ENCODE measurements at regions not wholly inside any gene's neighbourhood (a gene's known extent, or its start where the extent isn't known, plus 50 kb on each side); places are given as distances from the start of the nearest gene placed in this dataset.

DNA sequence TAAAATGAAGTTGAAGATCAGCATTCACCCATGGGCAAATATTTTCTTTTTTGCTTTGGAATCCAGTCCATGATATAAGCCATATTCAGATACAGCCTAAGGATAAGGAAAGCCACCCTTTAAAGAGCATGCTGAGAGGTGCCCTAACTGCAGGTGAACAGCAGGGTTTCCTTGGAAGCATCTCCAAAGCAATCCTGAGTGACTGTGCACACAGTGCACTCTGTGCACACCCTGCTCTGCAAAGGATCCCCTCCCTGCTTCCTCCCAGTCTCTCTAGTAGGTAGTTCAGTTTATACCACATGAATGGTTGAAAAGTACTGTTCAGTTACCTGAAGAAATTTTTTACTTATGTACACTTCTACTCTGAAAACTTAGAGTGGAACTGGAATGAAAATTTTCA, 491.4 kb downstream of the RASEF start:
- no peak overlapping the region for H2AFZ ChIP-seq (ENCODE audit: low read length)
- no peaks in the 10 kb centered on the region for H3K27me3 ChIP-seq (ENCODE audit: low read length)
- no peak overlapping the region for H3K27ac ChIP-seq (ENCODE audit: low read length)
- no peaks in the 10 kb centered on the region for H3K36me3 ChIP-seq (ENCODE audit: insufficient read depth, low read length)
- H3K9me2 ChIP-seq (replicated peaks; ENCODE audit: insufficient read depth, low read length), result no peaks in the 10 kb centered on the region
- no peak overlapping the region for H3K9ac ChIP-seq (ENCODE audit: low read length)
- H3K9me3 ChIP-seq (ENCODE audit: low read length), result peaks cover 16% of the 10 kb centered on the region
- DNase-seq, result no peak
- no peak overlapping the region for H3K4me3 ChIP-seq (ENCODE audit: low read length)
- no peaks in the 10 kb centered on the region for H4K20me1 ChIP-seq (ENCODE audit: insufficient read depth, low read depth, low read length)
- H3K4me1 ChIP-seq (ENCODE audit: low read length), result no peaks in the 10 kb centered on the region
- H3K79me2 ChIP-seq (ENCODE audit: low read length), result no peaks in the 10 kb centered on the region
- no peak overlapping the region for H3K4me2 ChIP-seq (ENCODE audit: low read depth, low read length, poor library complexity, severe bottlenecking)

GRCh38 chr9:82572146-82572545, 490.8 kb downstream of the RASEF start:
- no peak overlapping the region for H3K4me3 ChIP-seq (ENCODE audit: low read length)
- H4K20me1 ChIP-seq (ENCODE audit: insufficient read depth, low read depth, low read length), result no peaks in the 10 kb centered on the region
- H3K9me2 ChIP-seq (replicated peaks; ENCODE audit: insufficient read depth, low read length), result no peaks in the 10 kb centered on the region
- H3K9me3 ChIP-seq (ENCODE audit: low read length), result peaks cover 22% of the 10 kb centered on the region
- H3K27me3 ChIP-seq (ENCODE audit: low read length), result no peaks in the 10 kb centered on the region
- no peak for DNase-seq
- no peak overlapping the region for H2AFZ ChIP-seq (ENCODE audit: low read length)
- no peak overlapping the region for H3K9ac ChIP-seq (ENCODE audit: low read length)
- no peaks in the 10 kb centered on the region for H3K79me2 ChIP-seq (ENCODE audit: low read length)
- no peaks in the 10 kb centered on the region for H3K36me3 ChIP-seq (ENCODE audit: insufficient read depth, low read length)
- no peaks in the 10 kb centered on the region for H3K4me1 ChIP-seq (ENCODE audit: low read length)
- no peak overlapping the region for H3K4me2 ChIP-seq (ENCODE audit: low read depth, low read length, poor library complexity, severe bottlenecking)
- no peak overlapping the region for H3K27ac ChIP-seq (ENCODE audit: low read length)

DNA sequence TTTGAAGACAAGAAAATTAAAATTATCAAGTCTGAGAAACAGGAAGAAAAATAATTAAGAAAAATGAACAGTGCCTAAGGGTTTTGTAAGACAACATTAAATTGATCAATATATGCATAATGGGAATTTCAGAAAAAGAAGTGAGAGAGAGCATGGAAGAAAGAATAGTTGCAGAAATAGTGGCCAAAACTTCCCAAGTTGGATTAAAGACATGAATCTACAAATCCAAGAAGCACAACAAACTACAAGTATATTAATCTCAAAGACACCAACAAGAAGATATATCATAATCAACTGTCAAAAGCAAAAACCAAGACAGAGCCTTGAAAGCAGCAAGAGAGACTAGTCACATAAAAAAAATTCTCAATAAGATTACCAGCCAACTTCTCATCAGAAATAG, 488.0 kb downstream of the RASEF start:
- no peak overlapping the region for H3K4me3 ChIP-seq (ENCODE audit: low read length)
- no peak for DNase-seq
- H2AFZ ChIP-seq (ENCODE audit: low read length), result no peak overlapping the region
- H3K4me2 ChIP-seq (ENCODE audit: low read depth, low read length, poor library complexity, severe bottlenecking), result no peak overlapping the region
- H3K36me3 ChIP-seq (ENCODE audit: insufficient read depth, low read length), result no peaks in the 10 kb centered on the region
- no peak overlapping the region for H3K9ac ChIP-seq (ENCODE audit: low read length)
- no peaks in the 10 kb centered on the region for H3K27me3 ChIP-seq (ENCODE audit: low read length)
- no peaks in the 10 kb centered on the region for H3K4me1 ChIP-seq (ENCODE audit: low read length)
- no peaks in the 10 kb centered on the region for H4K20me1 ChIP-seq (ENCODE audit: insufficient read depth, low read depth, low read length)
- no peak overlapping the region for H3K27ac ChIP-seq (ENCODE audit: low read length)
- H3K9me2 ChIP-seq (replicated peaks; ENCODE audit: insufficient read depth, low read length), result no peaks in the 10 kb centered on the region
- no peaks in the 10 kb centered on the region for H3K79me2 ChIP-seq (ENCODE audit: low read length)
- peaks cover 34% of the 10 kb centered on the region for H3K9me3 ChIP-seq (ENCODE audit: low read length)

DNA sequence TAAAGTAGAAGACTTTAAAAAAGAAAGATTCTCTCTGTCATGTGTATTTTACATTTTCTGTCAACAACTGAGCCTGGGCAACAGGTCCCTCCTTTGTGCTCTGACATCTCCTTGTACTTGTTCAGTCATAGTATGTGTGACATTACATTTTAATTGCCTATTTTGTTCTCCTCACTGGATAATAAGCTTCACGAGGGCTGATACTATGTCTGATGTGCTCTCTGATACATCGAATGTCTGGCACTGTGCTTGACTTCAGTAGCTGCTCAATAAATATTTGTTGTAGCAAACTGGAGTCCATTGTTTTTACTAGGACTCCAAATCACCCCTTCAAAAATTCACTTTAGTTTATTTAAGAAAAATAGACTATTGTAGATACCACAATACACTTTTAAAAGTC, 482.0 kb downstream of the RASEF start:
- no peak overlapping the region for H2AFZ ChIP-seq (ENCODE audit: low read length)
- no peak for DNase-seq
- H3K9me2 ChIP-seq (replicated peaks; ENCODE audit: insufficient read depth, low read length), result no peaks in the 10 kb centered on the region
- no peaks in the 10 kb centered on the region for H3K4me1 ChIP-seq (ENCODE audit: low read length)
- no peak overlapping the region for H3K27ac ChIP-seq (ENCODE audit: low read length)
- H3K4me2 ChIP-seq (ENCODE audit: low read depth, low read length, poor library complexity, severe bottlenecking), result no peak overlapping the region
- H3K27me3 ChIP-seq (ENCODE audit: low read length), result no peaks in the 10 kb centered on the region
- no peaks in the 10 kb centered on the region for H3K36me3 ChIP-seq (ENCODE audit: insufficient read depth, low read length)
- peaks cover 21% of the 10 kb centered on the region for H3K9me3 ChIP-seq (ENCODE audit: low read length)
- H3K79me2 ChIP-seq (ENCODE audit: low read length), result no peaks in the 10 kb centered on the region
- no peaks in the 10 kb centered on the region for H4K20me1 ChIP-seq (ENCODE audit: insufficient read depth, low read depth, low read length)
- no peak overlapping the region for H3K9ac ChIP-seq (ENCODE audit: low read length)
- H3K4me3 ChIP-seq (ENCODE audit: low read length), result no peak overlapping the region

DNA sequence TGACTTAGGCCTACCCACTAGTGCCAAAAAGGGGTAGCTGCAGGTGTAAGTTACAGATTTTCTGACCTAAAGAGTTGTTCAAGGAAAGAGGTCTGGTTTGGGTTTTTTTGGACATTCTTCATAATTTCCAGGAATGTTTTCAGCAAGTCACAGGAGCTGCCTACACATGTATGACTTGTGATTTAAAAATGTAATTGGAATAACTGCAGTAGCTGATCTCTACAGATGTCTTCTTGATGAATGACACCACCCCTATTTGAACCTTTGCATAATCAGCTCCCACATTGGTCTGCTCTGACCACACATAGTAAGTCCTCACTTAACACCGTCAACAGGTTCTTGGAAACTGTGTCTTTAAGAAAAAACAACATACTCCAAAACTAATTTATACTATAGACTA, 481.4 kb downstream of the RASEF start:
- Histone ChIP-seq H3K4me2 (ENCODE audit: low read depth, low read length, poor library complexity, severe bottlenecking) (no peak overlapping the region), H3K79me2 (ENCODE audit: low read length) (no peaks in the 10 kb centered on the region), H2AFZ (ENCODE audit: low read length) (no peak overlapping the region), H3K9ac (ENCODE audit: low read length) (no peak overlapping the region), H3K27me3 (ENCODE audit: low read length) (no peaks in the 10 kb centered on the region), H3K9me3 (ENCODE audit: low read length) (peaks cover 21% of the 10 kb centered on the region), H4K20me1 (ENCODE audit: insufficient read depth, low read depth, low read length) (no peaks in the 10 kb centered on the region), H3K9me2 (replicated peaks; ENCODE audit: insufficient read depth, low read length) (no peaks in the 10 kb centered on the region), H3K4me1 (ENCODE audit: low read length) (no peaks in the 10 kb centered on the region), H3K4me3 (ENCODE audit: low read length) (no peak overlapping the region), H3K27ac (ENCODE audit: low read length) (no peak overlapping the region), H3K36me3 (ENCODE audit: insufficient read depth, low read length) (no peaks in the 10 kb centered on the region)
- DNase-seq, result no peak

DNA sequence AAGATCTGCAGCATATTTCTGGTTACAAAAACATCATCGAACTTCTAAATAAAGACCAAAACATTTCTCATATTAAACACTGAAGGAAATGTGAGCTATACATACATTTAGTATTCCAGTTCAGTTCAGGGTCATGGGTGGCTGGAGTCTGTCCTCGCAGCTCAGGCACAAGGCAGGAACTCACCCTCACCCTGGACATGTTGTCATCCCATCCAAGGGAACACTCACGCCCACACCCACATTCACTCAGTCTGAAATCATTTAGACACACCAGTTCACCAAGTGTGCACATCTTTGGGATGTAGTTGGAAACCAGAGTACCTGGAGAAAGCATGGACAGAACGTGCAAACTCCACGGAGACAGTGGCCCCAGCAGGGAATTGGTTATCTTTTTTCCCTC, 481.0 kb downstream of the RASEF start:
- Histone ChIP-seq H3K9ac (ENCODE audit: low read length) (no peak overlapping the region), H3K27me3 (ENCODE audit: low read length) (no peaks in the 10 kb centered on the region), H3K4me1 (ENCODE audit: low read length) (no peaks in the 10 kb centered on the region), H3K79me2 (ENCODE audit: low read length) (no peaks in the 10 kb centered on the region), H3K9me3 (ENCODE audit: low read length) (peaks cover 17% of the 10 kb centered on the region), H3K4me2 (ENCODE audit: low read depth, low read length, poor library complexity, severe bottlenecking) (no peak overlapping the region), H4K20me1 (ENCODE audit: insufficient read depth, low read depth, low read length) (no peaks in the 10 kb centered on the region), H2AFZ (ENCODE audit: low read length) (no peak overlapping the region), H3K36me3 (ENCODE audit: insufficient read depth, low read length) (no peaks in the 10 kb centered on the region), H3K27ac (ENCODE audit: low read length) (no peak overlapping the region), H3K9me2 (replicated peaks; ENCODE audit: insufficient read depth, low read length) (no peaks in the 10 kb centered on the region), H3K4me3 (ENCODE audit: low read length) (no peak overlapping the region)
- no peak for DNase-seq

DNA sequence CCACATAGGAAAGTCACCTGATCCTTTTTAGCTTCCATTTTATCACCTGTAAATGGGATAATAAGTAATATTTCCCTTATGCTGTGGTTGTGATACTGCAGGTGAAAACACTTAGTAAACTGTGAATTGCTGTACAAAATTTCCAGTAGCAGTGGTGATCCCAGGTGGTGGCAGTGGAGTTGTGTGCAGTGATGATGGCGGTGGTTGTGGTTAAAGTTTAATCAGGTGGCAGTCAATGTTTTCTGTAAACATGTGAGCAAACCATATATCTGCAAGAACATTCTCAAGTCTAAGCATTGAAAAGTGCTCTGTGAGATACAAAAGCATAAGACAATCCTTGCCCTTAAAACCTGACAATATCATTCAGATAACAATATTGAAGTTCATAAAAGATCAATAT, 480.2 kb downstream of the RASEF start:
- DNase-seq, result no peak
- Histone ChIP-seq H3K4me2 (ENCODE audit: low read depth, low read length, poor library complexity, severe bottlenecking) (no peak overlapping the region), H4K20me1 (ENCODE audit: insufficient read depth, low read depth, low read length) (no peaks in the 10 kb centered on the region), H3K4me3 (ENCODE audit: low read length) (no peak overlapping the region), H3K9me2 (replicated peaks; ENCODE audit: insufficient read depth, low read length) (no peaks in the 10 kb centered on the region), H3K27me3 (ENCODE audit: low read length) (no peaks in the 10 kb centered on the region), H3K79me2 (ENCODE audit: low read length) (no peaks in the 10 kb centered on the region), H3K9me3 (ENCODE audit: low read length) (peaks cover 11% of the 10 kb centered on the region), H3K27ac (ENCODE audit: low read length) (no peak overlapping the region), H3K9ac (ENCODE audit: low read length) (no peak overlapping the region), H2AFZ (ENCODE audit: low read length) (no peak overlapping the region), H3K4me1 (ENCODE audit: low read length) (no peaks in the 10 kb centered on the region), H3K36me3 (ENCODE audit: insufficient read depth, low read length) (no peaks in the 10 kb centered on the region)

GRCh38 chr9:82583524-82583923, 479.4 kb downstream of the RASEF start:
- Histone ChIP-seq H3K4me3 (ENCODE audit: low read length) (no peak overlapping the region), H3K27me3 (ENCODE audit: low read length) (no peaks in the 10 kb centered on the region), H4K20me1 (ENCODE audit: insufficient read depth, low read depth, low read length) (no peaks in the 10 kb centered on the region), H3K79me2 (ENCODE audit: low read length) (no peaks in the 10 kb centered on the region), H3K27ac (ENCODE audit: low read length) (no peak overlapping the region), H3K4me1 (ENCODE audit: low read length) (no peaks in the 10 kb centered on the region), H2AFZ (ENCODE audit: low read length) (no peak overlapping the region), H3K36me3 (ENCODE audit: insufficient read depth, low read length) (no peaks in the 10 kb centered on the region), H3K9me2 (replicated peaks; ENCODE audit: insufficient read depth, low read length) (no peaks in the 10 kb centered on the region), H3K9me3 (ENCODE audit: low read length) (peaks cover 9% of the 10 kb centered on the region), H3K4me2 (ENCODE audit: low read depth, low read length, poor library complexity, severe bottlenecking) (no peak overlapping the region), H3K9ac (ENCODE audit: low read length) (no peak overlapping the region)
- DNase-seq, result no peak

- Histone ChIP-seq H3K4me2 (ENCODE audit: low read depth, low read length, poor library complexity, severe bottlenecking) (no peak overlapping the region), H3K4me3 (ENCODE audit: low read length) (no peak overlapping the region), H3K27me3 (ENCODE audit: low read length) (no peaks in the 10 kb centered on the region), H3K79me2 (ENCODE audit: low read length) (no peaks in the 10 kb centered on the region), H2AFZ (ENCODE audit: low read length) (no peak overlapping the region), H3K9ac (ENCODE audit: low read length) (no peak overlapping the region), H3K4me1 (ENCODE audit: low read length) (no peaks in the 10 kb centered on the region), H3K9me3 (ENCODE audit: low read length) (peaks cover 4% of the 10 kb centered on the region), H4K20me1 (ENCODE audit: insufficient read depth, low read depth, low read length) (no peaks in the 10 kb centered on the region), H3K27ac (ENCODE audit: low read length) (no peak overlapping the region), H3K9me2 (replicated peaks; ENCODE audit: insufficient read depth, low read length) (no peaks in the 10 kb centered on the region), H3K36me3 (ENCODE audit: insufficient read depth, low read length) (no peaks in the 10 kb centered on the region)
- no peak for DNase-seq
Observed at GRCh38 chr9:82584349-82584863, 478.5 kb downstream of the RASEF start.

Data from Karpas-422 (cell line).